Medulla oblongata (tissue), 1 donor: ENCODE measurements at regions not wholly inside any gene's neighbourhood (a gene's known extent, or its start where the extent isn't known, plus 50 kb on each side); places are given as distances from the start of the nearest gene placed in this dataset.

ENCODE experiments used
- DNase-seq: peaks from one replicate; pipeline ENCODE4 v3.0.0-alpha.2; 2015; ENCODE audit errors: extremely low spot score

DNA sequence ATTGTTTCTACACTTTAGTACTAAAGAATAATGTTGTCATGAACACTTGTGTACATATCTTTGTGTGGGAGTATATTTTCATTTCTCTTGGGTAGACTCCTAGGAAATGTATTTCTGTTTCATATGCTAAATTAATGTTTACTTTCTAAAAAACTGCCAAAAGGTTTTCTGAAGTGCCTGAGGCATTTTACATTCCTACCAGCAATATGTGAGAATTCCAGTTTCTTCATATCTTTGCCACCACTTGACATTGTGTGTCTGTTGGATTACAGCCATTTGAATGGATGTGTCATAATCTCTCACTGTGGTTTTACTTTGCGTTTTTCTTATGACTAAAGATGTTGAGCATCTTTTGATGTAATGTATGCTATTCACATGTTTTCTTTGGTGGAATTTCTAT lies 428.2 kb upstream of the KCNH7 start:
- no peak for DNase-seq

GRCh38 chr2:163265562-163265961 lies 427.0 kb upstream of the KCNH7 start:
- DNase-seq = no peak

- DNase-seq = no peak
Observed at GRCh38 chr2:163264341-163264740, 425.8 kb upstream of the KCNH7 start.

- DNase-seq = no peak
Observed at GRCh38 chr2:163259489-163259888, 420.9 kb upstream of the KCNH7 start.

DNA sequence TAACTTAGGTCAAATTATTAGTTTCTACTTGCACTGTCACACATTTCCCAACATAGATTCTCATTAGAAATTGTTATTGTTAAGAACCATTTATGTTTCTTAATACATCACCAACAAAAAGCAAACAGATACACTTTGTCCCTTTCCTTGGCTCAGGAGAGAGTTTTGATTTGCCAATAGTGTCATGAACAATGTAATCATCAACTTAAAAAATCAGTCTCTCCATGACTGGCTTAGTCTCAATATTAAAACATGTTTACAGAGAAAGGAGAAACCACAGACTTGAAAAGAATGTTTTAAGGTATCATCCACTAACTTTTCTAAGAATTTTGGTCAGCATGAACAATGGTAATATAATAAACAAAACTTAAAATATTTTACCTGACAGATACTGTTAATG lies 416.5 kb upstream of the KCNH7 start:
- no peak for DNase-seq

- DNase-seq = no peak
Observed at GRCh38 chr2:163253621-163254285, 415.2 kb upstream of the KCNH7 start.

GRCh38 chr2:163252199-163252598 lies 413.6 kb upstream of the KCNH7 start:
- no peak for DNase-seq

DNA sequence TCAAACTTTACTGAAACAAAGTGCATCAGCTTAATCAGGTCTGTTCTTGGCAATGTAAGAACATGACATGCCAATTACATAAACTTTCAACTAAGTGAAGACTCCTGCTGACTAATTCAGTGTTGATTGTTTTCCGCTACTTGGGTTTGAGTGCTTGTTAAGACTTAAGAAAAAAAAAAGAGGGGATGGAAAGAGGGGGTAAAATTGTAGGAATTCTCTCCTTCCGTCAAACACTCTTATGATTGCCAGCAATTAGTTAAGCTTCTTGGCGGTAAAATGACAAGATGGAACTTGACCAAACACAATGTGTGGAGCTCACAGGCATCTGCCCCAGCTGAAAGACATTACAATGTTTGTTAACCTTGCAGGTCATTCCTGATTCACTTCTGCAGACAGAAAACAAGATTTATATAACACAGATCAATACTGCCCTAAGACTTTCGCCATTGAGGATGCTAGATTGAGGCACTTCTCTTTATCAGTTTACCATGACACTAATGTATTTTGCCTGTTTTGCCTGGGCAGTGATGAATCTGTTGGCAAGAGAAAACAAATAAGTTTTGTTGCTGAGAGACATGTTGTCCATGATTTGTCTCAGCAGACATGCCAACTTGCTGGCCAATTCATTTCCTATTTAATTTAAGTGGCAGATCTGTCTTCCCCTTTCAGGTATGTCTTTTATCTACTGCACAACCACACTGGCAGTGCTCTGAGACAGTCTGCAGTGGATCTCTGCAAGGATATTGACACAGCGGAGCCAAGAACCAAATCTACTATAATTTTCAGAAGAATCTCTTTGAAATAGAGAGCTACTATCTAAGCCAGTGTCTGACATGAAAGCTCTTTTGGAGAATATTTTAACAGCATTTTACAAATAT lies 410.0 kb upstream of the KCNH7 start:
- no peak for DNase-seq

DNA sequence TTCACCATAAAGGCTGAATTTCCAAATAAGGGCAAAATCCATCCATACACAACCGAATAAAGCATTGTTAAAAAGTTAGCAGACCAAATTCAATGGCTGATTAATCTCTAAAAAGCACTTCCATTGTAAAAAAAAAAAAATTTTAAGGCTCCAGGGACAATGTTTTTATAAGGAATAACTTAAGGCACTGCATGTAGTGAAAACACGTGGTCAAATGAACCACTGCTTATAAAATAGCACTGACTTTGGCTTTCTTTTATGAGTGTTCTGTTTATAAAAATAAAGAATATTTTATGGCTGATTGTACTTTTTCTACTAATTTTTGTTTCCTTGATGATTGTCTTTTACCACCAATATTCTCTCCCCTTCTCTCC lies 409.3 kb upstream of the KCNH7 start:
- DNase-seq = no peak

DNA sequence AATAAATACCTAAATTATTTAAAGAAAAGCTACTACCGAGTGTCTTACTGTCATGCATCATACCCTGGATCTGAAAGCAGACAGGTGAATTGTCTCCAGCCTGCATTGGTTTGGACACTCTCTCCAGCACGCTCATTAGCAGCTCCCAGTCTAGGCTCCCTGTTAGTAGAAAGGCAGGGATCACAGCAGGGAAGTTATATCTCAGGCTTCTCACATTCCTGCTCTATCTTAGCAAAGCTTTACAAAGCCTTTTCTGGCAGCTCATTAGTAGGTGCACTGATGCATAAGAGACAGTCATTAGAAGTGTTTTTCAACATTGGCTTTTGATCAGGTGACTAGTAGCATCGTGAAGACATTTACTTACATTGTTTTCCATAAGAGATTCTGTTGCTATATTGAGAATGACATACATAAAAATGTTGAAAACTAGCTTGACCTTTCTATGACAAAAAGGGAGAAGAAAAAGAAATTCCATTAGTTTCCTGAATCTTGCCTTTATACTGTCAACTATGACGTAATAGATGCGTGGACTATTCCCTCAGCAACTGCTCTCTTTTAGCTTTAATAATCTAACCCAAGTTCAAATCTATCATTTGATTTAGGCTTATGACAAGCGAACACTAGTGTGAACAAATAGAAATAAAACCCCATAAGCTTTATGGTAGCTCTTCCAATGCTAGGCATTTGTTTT lies 408.7 kb upstream of the KCNH7 start:
- DNase-seq = no peak

GRCh38 chr2:163246135-163246534 lies 407.6 kb upstream of the KCNH7 start:
- no peak for DNase-seq

DNA sequence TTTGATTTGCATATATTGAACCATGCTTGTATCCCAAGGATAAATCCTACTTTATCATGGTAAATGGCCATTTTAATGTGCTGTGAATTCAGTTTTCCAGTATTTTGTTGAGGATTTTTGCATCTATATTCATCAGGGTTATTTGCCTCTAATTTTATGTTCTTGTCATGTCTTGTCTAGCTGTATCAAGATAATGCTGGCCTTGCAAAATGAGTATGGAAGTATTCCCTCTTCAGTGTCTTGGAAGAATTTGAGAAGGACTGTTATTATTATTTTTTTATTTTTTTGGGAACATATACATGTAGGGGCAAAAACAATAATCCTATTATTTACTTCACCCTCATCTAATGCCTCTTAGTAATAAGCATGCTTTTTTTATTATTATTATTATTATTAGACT lies 398.0 kb upstream of the KCNH7 start:
- DNase-seq = no peak

DNA sequence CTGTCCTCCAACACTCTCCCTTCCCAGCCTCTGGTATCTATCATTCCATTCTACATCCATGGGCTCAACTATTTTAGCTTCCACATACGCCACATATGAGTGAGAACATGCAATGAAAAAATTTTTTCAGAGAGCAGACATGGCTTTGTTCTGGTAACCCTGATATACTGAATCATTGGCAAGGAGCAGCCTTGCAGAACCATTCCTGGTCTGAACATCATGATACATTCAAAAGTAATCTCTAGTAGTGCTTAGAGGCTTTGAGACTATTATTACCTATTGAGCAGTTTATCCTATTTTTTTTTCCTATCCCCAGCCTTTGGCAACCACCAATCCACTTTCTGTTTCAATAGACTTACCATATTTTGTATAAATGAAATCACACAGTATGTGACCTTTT lies 393.1 kb upstream of the KCNH7 start:
- no peak for DNase-seq

DNA sequence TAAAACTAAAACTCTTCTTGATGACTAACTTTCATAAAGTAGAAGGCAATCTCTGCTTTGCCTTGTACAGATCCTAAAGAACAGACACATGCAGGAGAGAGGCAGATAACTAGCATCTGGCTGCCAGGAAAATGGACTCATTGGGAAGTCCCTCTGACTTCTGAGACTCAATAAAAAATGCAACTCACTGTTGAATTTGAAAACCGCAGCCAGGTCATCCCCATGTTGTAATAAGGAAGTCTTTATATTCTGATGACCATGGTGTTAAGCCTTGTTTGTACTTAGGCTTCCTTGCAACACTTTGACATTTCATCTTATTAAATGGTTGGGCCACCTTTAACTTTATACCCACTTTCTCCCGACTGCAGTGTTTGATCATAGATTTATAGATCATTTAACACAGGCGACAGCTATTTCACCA lies 375.1 kb upstream of the KCNH7 start:
- no peak for DNase-seq

GRCh38 chr2:163210430-163210918 lies 371.9 kb upstream of the KCNH7 start:
- DNase-seq = no peak

DNA sequence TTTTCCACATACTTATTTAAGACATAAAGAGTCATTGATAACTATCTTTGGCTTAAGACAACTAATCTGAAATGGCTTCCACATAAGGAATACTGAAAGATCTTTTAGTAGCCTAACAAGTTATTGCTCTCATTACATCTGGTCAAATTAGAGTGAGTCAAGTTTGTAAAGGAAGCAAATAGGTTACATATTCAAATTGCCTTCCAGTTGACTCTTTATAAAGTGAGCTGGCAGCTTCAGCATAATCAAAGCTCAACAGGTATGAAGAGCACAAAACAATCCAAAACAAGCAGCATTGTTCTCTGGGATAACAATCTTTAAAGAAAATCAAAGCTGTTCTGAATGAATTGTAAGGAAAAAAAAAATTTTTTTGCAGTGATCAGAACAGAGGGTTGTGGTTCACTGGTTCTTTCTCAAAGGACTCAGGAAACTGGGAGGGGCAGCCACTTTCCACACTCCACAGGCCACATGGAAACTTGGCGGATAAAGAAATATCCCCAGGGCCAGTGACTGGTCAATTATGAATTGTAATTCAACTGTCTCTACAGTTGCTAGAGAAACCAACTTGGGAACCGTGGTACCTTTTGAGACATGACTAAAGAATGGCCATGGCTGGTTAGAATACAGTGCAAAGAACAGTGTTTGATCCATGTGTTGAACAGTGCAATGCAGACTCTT lies 369.3 kb upstream of the KCNH7 start:
- no peak for DNase-seq

- DNase-seq = no peak
Observed at GRCh38 chr2:163205589-163206254, 367.2 kb upstream of the KCNH7 start.

- no peak for DNase-seq
Observed at GRCh38 chr2:163200741-163201140, 362.2 kb upstream of the KCNH7 start.

DNA sequence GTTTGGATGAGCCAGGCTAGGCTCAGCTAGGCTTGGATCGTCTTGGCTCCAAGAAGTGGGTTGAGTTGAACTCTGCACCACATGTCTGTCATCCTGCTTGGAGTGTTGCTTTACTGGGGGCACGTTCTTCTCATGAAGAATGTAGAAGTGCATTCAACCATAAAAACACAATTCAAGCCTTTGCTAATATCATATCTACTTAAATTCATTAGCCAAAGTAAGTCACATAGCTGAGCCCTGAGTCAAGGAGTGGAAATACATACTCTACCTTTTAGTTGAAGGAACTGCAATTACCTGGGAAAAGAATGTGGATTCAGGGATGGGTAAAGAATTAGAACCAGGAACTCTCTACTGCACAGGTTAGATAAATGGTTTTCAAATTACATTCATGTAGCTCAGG lies 360.4 kb upstream of the KCNH7 start:
- DNase-seq = no peak

DNA sequence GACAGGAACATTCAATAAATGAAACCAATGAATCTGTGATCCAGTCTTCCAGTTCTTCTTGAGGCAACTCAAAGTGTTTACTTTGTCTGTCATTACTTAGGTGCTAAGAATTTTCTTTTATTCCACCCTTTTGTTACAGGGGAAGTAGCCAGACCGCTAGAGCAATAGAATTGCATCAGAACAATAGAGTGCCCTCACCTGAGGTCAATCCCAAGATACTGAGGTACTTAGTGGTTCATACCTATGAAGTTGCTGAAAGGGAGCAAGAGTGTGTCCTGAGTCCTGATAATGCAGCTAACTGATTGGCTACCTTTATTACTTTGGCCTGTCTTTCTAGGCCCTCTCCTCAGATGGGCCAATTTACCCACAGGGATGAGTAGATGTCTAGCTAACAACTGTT lies 359.4 kb upstream of the KCNH7 start:
- DNase-seq = no peak

DNA sequence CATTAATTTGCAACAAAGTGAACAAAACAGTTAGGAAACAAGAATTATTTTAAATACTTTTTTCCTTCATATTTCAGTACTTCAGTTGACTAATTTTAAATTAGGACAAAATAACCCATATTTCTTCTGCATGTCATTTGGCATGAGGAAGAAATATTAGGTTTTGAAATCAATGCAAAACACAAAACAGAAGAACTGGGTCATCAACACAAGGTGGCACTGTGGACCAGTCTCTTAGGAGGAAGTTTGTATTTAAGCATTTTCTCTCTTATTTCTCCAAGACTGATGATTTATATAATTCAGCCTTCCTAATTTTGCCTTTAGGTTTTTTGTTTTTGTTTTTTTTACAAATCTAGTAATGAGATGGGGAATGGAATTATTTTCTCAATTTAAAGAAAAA lies 352.8 kb upstream of the KCNH7 start:
- peak; percentile 48 for DNase-seq
